Tibial nerve (tissue), 4 donors: ENCODE measurements at regions not wholly inside any gene's neighbourhood (a gene's known extent, or its start where the extent isn't known, plus 50 kb on each side); places are given as distances from the start of the nearest gene placed in this dataset.
"Not testable (repeated sequence)": the region's sequence is repeated elsewhere in the genome, so short reads cannot be mapped to it uniquely, and the experiment has no call there.

Experiments used
- DNase-seq, 2 donors: peaks; one replicate each; pipeline ENCODE4 v3.0.0-alpha.2; 2019; ENCODE audit warnings: low spot score in 2 of 2
- H3K27ac ChIP-seq, 4 donors: fragments of 200-600 bp; sonication (generic) in 3 of 4; one replicate each; pipeline ENCODE4 v1.5.1; 2017 to 2019; ENCODE audit warnings: mild to moderate bottlenecking in 1 of 4
- H3K27me3 ChIP-seq, 2 donors: fragments of 200-600 bp; sonication (generic) in 1 of 2; one replicate each; pipeline versions ENCODE4 v1.5.1 to v1.6.0; 2017 to 2019
- H3K36me3 ChIP-seq, 3 donors: fragments of 200-600 bp; sonication (generic); one replicate each; pipeline ENCODE4 v1.5.1; 2018 to 2019
- H3K4me1 ChIP-seq, 4 donors: fragments of 200-600 bp; sonication (generic) in 3 of 4; one replicate each; pipeline ENCODE4 v1.5.1; 2017 to 2019
- H3K4me3 ChIP-seq, 4 donors: fragments of 200-600 bp; sonication (generic) in 3 of 4; one replicate each; pipeline ENCODE4 v1.5.1; 2017 to 2019; ENCODE audit warnings: mild to moderate bottlenecking in 1 of 4, moderate library complexity in 1 of 4
- H3K9me3 ChIP-seq, 4 donors: fragments of 200-600 bp; sonication (generic) in 3 of 4; one replicate each; pipeline ENCODE4 v1.5.1; 2017 to 2019
- EP300 ChIP-seq, 2 donors: sonication (generic); formaldehyde crosslinking; IDR thresholded peaks; one replicate each; pipeline ENCODE4 v1.6.1; 2017; ENCODE audit warnings: antibody characterized with exemption in 2 of 2, mild to moderate bottlenecking in 1 of 2
- POLR2A ChIP-seq, 2 donors: fragments of 450-650 bp; IDR thresholded peaks; one replicate each; pipeline ENCODE4 v1.6.1; 2017; ENCODE audit warnings: antibody characterized with exemption in 2 of 2, mild to moderate bottlenecking in 2 of 2, moderate library complexity in 2 of 2
- WGBS, 2 donors: methylation state at CpG; one replicate each; pipeline ENCODE4 v1.1.5; 2018; 5-methylcytosine and 5-hydroxymethylcytosine counted together
- TF ChIP-seq, protein P1 (sequence below), 5 experiments: fragments of 200-600 bp in 3 of 5; fragments of 450-650 bp in 2 of 5; sonication (generic) in 3 of 5; IDR thresholded peaks; one replicate each; pipeline ENCODE4 v1.5.1; 2016 to 2019; ENCODE audit warnings: antibody characterized with exemption in 5 of 5, mild to moderate bottlenecking in 3 of 5, moderate library complexity in 2 of 5

DNA sequence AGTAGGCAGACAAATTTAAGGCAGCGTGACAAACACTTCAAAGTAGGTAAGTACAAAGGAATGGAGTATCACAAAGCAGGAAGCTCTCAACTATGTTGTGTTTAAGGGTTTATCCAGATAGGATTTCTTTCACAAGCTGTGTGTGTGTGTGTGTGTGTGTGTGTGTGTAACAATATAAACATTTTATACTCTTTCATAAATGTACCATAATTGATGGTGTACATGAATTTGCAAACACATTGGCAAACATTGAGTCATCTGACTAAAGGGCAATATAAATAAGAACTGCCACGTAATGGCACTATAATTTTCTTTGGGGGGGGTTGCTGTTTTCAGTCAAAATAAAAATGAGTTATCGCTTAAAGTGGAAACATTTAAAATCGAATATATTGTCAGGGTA is 1004.4 kb upstream of the DDX18 start:
- H3K36me3 ChIP-seq: no peaks in the 10 kb centered on the region
- no peak for DNase-seq
- no peaks in the 10 kb centered on the region for H3K27me3 ChIP-seq
- no peaks in the 10 kb centered on the region for H3K9me3 ChIP-seq
- no peak overlapping the region for H3K27ac ChIP-seq
- TF ChIP-seq, protein P1, sequence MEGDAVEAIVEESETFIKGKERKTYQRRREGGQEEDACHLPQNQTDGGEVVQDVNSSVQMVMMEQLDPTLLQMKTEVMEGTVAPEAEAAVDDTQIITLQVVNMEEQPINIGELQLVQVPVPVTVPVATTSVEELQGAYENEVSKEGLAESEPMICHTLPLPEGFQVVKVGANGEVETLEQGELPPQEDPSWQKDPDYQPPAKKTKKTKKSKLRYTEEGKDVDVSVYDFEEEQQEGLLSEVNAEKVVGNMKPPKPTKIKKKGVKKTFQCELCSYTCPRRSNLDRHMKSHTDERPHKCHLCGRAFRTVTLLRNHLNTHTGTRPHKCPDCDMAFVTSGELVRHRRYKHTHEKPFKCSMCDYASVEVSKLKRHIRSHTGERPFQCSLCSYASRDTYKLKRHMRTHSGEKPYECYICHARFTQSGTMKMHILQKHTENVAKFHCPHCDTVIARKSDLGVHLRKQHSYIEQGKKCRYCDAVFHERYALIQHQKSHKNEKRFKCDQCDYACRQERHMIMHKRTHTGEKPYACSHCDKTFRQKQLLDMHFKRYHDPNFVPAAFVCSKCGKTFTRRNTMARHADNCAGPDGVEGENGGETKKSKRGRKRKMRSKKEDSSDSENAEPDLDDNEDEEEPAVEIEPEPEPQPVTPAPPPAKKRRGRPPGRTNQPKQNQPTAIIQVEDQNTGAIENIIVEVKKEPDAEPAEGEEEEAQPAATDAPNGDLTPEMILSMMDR (IDR thresholded peaks at IDR 0.05): no peak
- TF ChIP-seq EP300 (IDR thresholded peaks at IDR 0.05) (no peak), POLR2A (IDR thresholded peaks at IDR 0.05) (no peak)
- no peak overlapping the region for H3K4me3 ChIP-seq
- no peaks in the 10 kb centered on the region for H3K4me1 ChIP-seq
- 72 to 76% methylated on average over 4 of the region's 4 CpGs for WGBS, 2 donors

GRCh38 chr2:116810645-116811044 is 1003.8 kb upstream of the DDX18 start:
- 29 to 45% methylated on average over 1 of the region's 1 CpG for WGBS, 2 donors
- TF ChIP-seq POLR2A (IDR thresholded peaks at IDR 0.05) (no peak), EP300 (IDR thresholded peaks at IDR 0.05) (no peak)
- TF ChIP-seq, protein P1 (IDR thresholded peaks at IDR 0.05): no peak
- H3K9me3 ChIP-seq: no peaks in the 10 kb centered on the region
- H3K27me3 ChIP-seq: no peaks in the 10 kb centered on the region
- no peak overlapping the region for H3K27ac ChIP-seq
- no peaks in the 10 kb centered on the region for H3K36me3 ChIP-seq
- no peak for DNase-seq
- no peak overlapping the region for H3K4me3 ChIP-seq
- H3K4me1 ChIP-seq: no peaks in the 10 kb centered on the region

DNA sequence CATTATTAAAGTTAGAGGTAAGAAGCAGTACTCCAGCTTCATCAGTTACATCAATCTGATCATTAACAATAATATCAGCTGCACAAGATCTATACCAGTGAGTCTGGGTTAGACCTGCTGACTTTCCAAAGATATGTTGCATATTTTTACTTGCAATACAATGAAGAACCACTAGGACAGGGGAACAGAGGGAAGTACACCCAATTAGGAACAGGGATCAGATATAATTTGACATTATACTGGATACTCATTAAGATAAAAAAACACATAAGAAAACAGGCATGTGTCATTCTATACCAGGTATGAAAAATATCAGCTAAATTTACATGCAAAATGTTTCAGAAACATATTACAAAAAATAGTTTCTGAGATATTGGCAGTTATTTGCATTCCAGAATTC is 995.1 kb upstream of the DDX18 start:
- TF ChIP-seq EP300 (IDR thresholded peaks at IDR 0.05) (no peak), POLR2A (IDR thresholded peaks at IDR 0.05) (no peak)
- TF ChIP-seq, protein P1 (IDR thresholded peaks at IDR 0.05): no peak

DNA sequence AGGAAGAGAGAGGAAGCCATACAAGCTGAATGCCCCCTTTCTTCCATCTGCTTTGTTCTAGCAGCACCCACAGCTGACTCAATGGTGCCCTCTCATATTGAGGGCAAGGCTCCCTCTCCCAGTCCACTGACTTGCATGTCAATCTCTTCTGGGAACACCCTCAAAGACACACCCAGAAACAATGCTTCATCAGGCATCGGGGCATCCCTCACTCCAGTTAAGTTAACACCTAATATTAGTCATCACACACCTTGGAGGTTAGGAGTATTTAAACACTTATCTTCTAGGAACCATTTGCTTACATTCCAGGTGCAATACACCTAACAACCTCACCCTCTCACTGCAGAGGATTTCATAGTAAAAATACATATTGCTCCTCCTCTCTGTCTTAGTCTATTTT is 993.5 kb upstream of the DDX18 start:
- Histone ChIP-seq H3K4me1 (no peaks in the 10 kb centered on the region), H3K27ac (no peak overlapping the region), H3K4me3 (no peak overlapping the region), H3K9me3 (no peaks in the 10 kb centered on the region), H3K27me3 (no peaks in the 10 kb centered on the region), H3K36me3 (no peaks in the 10 kb centered on the region)
- no peak for TF ChIP-seq POLR2A (IDR thresholded peaks at IDR 0.05)
- no peak for TF ChIP-seq EP300 (IDR thresholded peaks at IDR 0.05)
- DNase-seq: no peak
- WGBS, 2 donors: 78 to 87% methylated on average over 1 of the region's 1 CpG

More for the DNA sequence above, 995.1 kb upstream of the DDX18 start:
- DNase-seq: no peak
- Histone ChIP-seq H3K27me3 (no peaks in the 10 kb centered on the region), H3K4me1 (no peaks in the 10 kb centered on the region), H3K27ac (no peak overlapping the region), H3K36me3 (no peaks in the 10 kb centered on the region), H3K9me3 (no peaks in the 10 kb centered on the region), H3K4me3 (no peak overlapping the region)

DNA sequence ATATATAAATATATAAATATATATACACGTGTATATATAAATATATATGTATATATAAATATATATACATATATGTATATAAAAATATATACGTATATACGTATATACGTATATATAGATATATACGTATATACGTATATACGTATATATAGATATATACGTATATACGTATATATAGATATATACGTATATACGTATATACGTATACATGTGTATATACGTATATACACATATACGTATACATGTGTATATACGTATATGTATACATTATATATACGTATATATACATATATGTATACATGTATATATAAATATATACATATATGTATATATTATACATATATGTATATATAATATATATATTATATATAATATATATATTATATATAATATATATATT is 984.9 kb upstream of the DDX18 start:
- not testable (repeated sequence) for H3K27me3 ChIP-seq, H3K27ac ChIP-seq, H3K4me1 ChIP-seq, H3K4me3 ChIP-seq, DNase-seq, H3K36me3 ChIP-seq
- 82 to 96% methylated on average over 15 to 16 of the region's 16 CpGs for WGBS, 2 donors
- peaks cover 0 to 12% (median 0%) of the 10 kb centered on the region in 4 donors for H3K9me3 ChIP-seq

DNA sequence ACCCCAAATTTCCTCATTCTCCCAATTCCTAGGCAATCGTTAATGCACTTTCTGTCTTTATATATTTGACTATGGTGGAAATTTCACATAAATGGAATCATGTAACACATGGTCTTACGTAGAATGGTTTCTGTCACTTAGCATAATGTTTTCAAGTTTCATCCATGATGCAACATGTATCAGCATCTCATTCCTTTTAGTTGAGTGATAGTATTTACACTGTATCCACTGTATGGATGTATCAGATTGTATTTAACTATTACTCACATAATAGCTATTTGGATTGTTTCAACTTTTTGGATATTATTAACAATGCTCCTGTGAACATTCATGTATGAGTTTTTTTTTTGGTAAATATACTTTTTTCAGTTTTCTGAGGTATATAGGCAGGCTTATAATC is 982.3 kb upstream of the DDX18 start:
- Histone ChIP-seq H3K27ac (no peak overlapping the region), H3K4me1 (no peaks in the 10 kb centered on the region), H3K27me3 (no peaks in the 10 kb centered on the region), H3K4me3 (no peak overlapping the region), H3K9me3 (peaks cover 0 to 12% (median 0%) of the 10 kb centered on the region in 4 donors), H3K36me3 (no peaks in the 10 kb centered on the region)
- TF ChIP-seq POLR2A (IDR thresholded peaks at IDR 0.05): no peak
- DNase-seq: no peak
- 54 to 95% methylated on average over 2 of the region's 2 CpGs for WGBS, 2 donors

DNA sequence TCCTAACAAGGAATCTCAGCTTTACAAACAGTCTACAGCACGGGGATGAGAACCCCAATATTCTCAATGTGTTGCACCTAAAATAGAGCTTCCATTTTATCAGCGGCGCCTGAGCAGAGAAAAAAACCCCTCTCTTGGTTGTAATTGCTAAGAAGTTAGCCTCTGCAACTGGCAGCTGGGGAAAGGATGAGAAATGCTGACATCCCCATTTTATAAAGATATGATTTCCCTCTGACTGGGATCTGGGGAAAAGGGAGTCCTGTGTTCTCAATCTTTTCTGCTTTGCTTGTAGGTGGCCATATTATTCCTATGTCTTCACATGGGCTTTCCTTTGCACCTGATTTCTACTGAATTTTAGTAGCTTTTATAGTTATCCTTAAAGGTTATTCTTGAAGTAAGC is 981.4 kb upstream of the DDX18 start:
- H3K4me3 ChIP-seq: no peak overlapping the region
- H3K36me3 ChIP-seq: no peaks in the 10 kb centered on the region
- peaks cover 0 to 10% (median 0%) of the 10 kb centered on the region in 4 donors for H3K9me3 ChIP-seq
- H3K27ac ChIP-seq: no peak overlapping the region
- 83 to 85% methylated on average over 3 of the region's 3 CpGs for WGBS, 2 donors
- no peak for DNase-seq
- no peaks in the 10 kb centered on the region for H3K27me3 ChIP-seq
- no peak for TF ChIP-seq POLR2A (IDR thresholded peaks at IDR 0.05)
- TF ChIP-seq, protein P1 (IDR thresholded peaks at IDR 0.05): no peak
- TF ChIP-seq EP300 (IDR thresholded peaks at IDR 0.05): no peak
- H3K4me1 ChIP-seq: no peaks in the 10 kb centered on the region
